ENCODE measurements at regions not wholly inside any gene's neighbourhood (a gene's known extent, or its start where the extent isn't known, plus 50 kb on each side); places are given as distances from the start of the nearest gene placed in this dataset.

DNA sequence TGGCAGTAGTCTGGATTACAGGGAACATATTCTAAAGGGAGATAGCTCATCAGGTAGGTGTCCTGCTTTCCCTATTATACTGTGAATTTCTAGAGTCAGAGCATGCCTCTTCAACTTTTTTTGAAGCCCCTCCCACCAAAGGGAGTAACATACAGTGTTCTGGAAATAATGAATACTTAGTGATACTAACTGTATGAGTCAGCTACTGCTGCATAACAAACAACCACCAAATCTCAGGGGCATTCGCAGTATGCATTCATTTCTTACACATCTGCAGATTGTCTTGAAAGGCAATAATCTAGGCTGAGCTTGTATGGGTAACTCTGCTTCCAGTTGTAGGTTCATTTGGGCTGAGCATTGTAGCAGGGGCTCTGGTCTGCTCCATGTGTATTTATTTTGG lies 409.7 kb upstream of the SPRED2 start:
- H3K4me1 ChIP-seq (ENCODE audit: control insufficient read depth in 2 of 2, insufficient read depth in 2 of 2, low read length in 2 of 2): no peaks in the 10 kb centered on the region
- intact Hi-C loops (cut with micrococcal nuclease): no loop called here
- no peak overlapping the region for H3K9ac ChIP-seq (ENCODE audit: low read length)
- peaks cover 4% of the 10 kb centered on the region for H3K27me3 Mint-ChIP-seq
- ChIA-PET CTCF (no interaction called here), POLR2A (no interaction called here)
- H3K4me2 ChIP-seq (replicated peaks; ENCODE audit: low read depth, low read length, poor library complexity, severe bottlenecking): no peak overlapping the region
- peaks cover 2% of the 10 kb centered on the region for H3K9me3 Mint-ChIP-seq (ENCODE audit: insufficient read depth)
- ATAC-seq (ENCODE audit: low read depth) (no peak), DNase-seq (no peak)
- no peak overlapping the region for H3K4me3 Mint-ChIP-seq
- peaks cover 0 to 3% (median 0%) of the 10 kb centered on the region in 4 experiments for H3K27me3 ChIP-seq (replicated peaks in 1 of 4; ENCODE audit: control extremely low read depth in 1 of 4, control insufficient read depth in 3 of 4, insufficient read depth in 4 of 4, low read length in 3 of 4)
- H3K4me1 Mint-ChIP-seq: no peaks in the 10 kb centered on the region
- H3K27ac Mint-ChIP-seq: no peak overlapping the region
- no peak overlapping the region for H3K27ac ChIP-seq (ENCODE audit: low read length in 2 of 2)
- no peak overlapping the region for H3K4me3 ChIP-seq (ENCODE audit: control extremely low read depth in 1 of 5, extremely low read depth in 1 of 5, insufficient read depth in 1 of 5, low read depth in 2 of 5, low read length in 4 of 5)
- no peaks in the 10 kb centered on the region for H3K79me2 ChIP-seq (ENCODE audit: control insufficient read depth, insufficient read depth, low read length)
- H3K9me3 ChIP-seq (ENCODE audit: control extremely low read depth in 1 of 3, control insufficient read depth in 2 of 3, insufficient read depth in 1 of 3, low read length in 2 of 3): no peaks in the 10 kb centered on the region
- H4K20me1 ChIP-seq (ENCODE audit: control insufficient read depth, insufficient read depth, low read length, poor library complexity, severe bottlenecking): no peaks in the 10 kb centered on the region
- TF ChIP-seq, protein P1, sequence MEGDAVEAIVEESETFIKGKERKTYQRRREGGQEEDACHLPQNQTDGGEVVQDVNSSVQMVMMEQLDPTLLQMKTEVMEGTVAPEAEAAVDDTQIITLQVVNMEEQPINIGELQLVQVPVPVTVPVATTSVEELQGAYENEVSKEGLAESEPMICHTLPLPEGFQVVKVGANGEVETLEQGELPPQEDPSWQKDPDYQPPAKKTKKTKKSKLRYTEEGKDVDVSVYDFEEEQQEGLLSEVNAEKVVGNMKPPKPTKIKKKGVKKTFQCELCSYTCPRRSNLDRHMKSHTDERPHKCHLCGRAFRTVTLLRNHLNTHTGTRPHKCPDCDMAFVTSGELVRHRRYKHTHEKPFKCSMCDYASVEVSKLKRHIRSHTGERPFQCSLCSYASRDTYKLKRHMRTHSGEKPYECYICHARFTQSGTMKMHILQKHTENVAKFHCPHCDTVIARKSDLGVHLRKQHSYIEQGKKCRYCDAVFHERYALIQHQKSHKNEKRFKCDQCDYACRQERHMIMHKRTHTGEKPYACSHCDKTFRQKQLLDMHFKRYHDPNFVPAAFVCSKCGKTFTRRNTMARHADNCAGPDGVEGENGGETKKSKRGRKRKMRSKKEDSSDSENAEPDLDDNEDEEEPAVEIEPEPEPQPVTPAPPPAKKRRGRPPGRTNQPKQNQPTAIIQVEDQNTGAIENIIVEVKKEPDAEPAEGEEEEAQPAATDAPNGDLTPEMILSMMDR (IDR thresholded peaks at IDR 0.05): no peak
- no peak for TF ChIP-seq EZH2 (IDR thresholded peaks at IDR 0.05; ENCODE audit: borderline replicate concordance, insufficient read depth, low read depth, low read length, poor library complexity, severe bottlenecking)
- H3K36me3 ChIP-seq (replicated peaks in 1 of 2; ENCODE audit: control extremely low read depth in 1 of 2, control insufficient read depth in 1 of 2, extremely low read depth in 1 of 2, insufficient read depth in 2 of 2, low read length in 1 of 2): no peaks in the 10 kb centered on the region
- WGBS (ENCODE audit: insufficient coverage): no CpG with 5 or more reads among the region's 1 CpG
- no peak overlapping the region for H2AFZ ChIP-seq (ENCODE audit: insufficient read depth, low read depth, low read length, poor library complexity, severe bottlenecking)

DNA sequence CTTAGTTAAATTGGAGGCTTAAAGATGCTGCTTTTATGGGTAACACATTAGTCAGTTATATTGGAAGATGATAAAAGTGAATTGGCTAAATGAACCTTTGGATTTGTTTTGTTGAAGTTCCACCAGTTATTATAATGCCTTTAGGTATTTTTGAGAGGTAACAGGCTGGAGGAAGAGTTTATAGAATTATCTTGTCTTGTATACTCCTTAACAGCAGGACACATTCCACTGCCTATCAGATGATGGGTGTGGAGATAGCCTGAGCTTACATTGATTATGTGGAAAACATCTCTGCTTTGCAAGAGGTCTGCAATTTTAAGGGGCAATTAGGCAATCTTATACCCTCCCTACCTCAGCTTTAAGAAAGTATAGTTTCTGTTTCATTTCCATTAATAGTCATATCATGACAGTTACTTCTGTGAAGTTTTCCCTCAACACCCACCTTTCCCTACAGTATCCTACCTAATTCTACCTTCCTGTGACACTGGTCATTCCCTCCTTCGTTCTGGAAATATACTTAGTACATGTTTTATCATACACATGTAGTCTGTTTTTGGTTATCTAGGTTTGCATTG lies 403.7 kb upstream of the SPRED2 start:
- no peak for DNase-seq

More for the DNA sequence above, 403.7 kb upstream of the SPRED2 start:
- Histone ChIP-seq H3K79me2 (ENCODE audit: control insufficient read depth, insufficient read depth, low read length) (no peaks in the 10 kb centered on the region), H3K9me3 (ENCODE audit: control extremely low read depth in 1 of 3, control insufficient read depth in 2 of 3, insufficient read depth in 1 of 3, low read length in 2 of 3) (no peaks in the 10 kb centered on the region), H3K36me3 (replicated peaks in 1 of 2; ENCODE audit: control extremely low read depth in 1 of 2, control insufficient read depth in 1 of 2, extremely low read depth in 1 of 2, insufficient read depth in 2 of 2, low read length in 1 of 2) (no peaks in the 10 kb centered on the region), H2AFZ (ENCODE audit: insufficient read depth, low read depth, low read length, poor library complexity, severe bottlenecking) (no peak overlapping the region), H3K27me3 (replicated peaks in 1 of 4; ENCODE audit: control extremely low read depth in 1 of 4, control insufficient read depth in 3 of 4, insufficient read depth in 4 of 4, low read length in 3 of 4) (no peaks in the 10 kb centered on the region), H3K4me1 (ENCODE audit: control insufficient read depth in 2 of 2, insufficient read depth in 2 of 2, low read length in 2 of 2) (no peaks in the 10 kb centered on the region), H3K9ac (ENCODE audit: low read length) (no peak overlapping the region), H3K4me3 (ENCODE audit: control extremely low read depth in 1 of 5, extremely low read depth in 1 of 5, insufficient read depth in 1 of 5, low read depth in 2 of 5, low read length in 4 of 5) (no peak overlapping the region), H3K27ac (ENCODE audit: low read length in 2 of 2) (no peak overlapping the region), H3K4me2 (replicated peaks; ENCODE audit: low read depth, low read length, poor library complexity, severe bottlenecking) (no peak overlapping the region), H4K20me1 (ENCODE audit: control insufficient read depth, insufficient read depth, low read length, poor library complexity, severe bottlenecking) (no peaks in the 10 kb centered on the region)
- Mint-ChIP-seq H3K27me3 (peaks cover 16% of the 10 kb centered on the region), H3K9me3 (ENCODE audit: insufficient read depth) (no peaks in the 10 kb centered on the region), H3K27ac (no peak overlapping the region), H3K4me1 (no peaks in the 10 kb centered on the region), H3K4me3 (no peak overlapping the region)
- intact Hi-C loops (cut with micrococcal nuclease): no loop called here
- ChIA-PET CTCF (no interaction called here), POLR2A (no interaction called here)
- TF ChIP-seq, protein P1 (IDR thresholded peaks at IDR 0.05): no peak
- TF ChIP-seq EZH2 (IDR thresholded peaks at IDR 0.05; ENCODE audit: borderline replicate concordance, insufficient read depth, low read depth, low read length, poor library complexity, severe bottlenecking): no peak
- no peak for ATAC-seq (ENCODE audit: low read depth)
- WGBS (ENCODE audit: insufficient coverage): no CpG with 5 or more reads among the region's 1 CpG

All from B cell (primary cell).